CD1c-positive myeloid dendritic cell (primary cell): ENCODE measurements at regions not wholly inside any gene's neighbourhood (a gene's known extent, or its start where the extent isn't known, plus 50 kb on each side); places are given as distances from the start of the nearest gene placed in this dataset.

ENCODE experiments used
- DNase-seq: peaks from one replicate; pipeline ENCODE4 v3.0.0-alpha.2; 2016; ENCODE audit errors: extremely low spot score

GRCh38 chr5:84603568-84604185 is 219.0 kb upstream of the EDIL3 start:
- no peak for DNase-seq

GRCh38 chr5:84602371-84602771 is 217.7 kb upstream of the EDIL3 start:
- no peak for DNase-seq

GRCh38 chr5:84599964-84600363 is 215.3 kb upstream of the EDIL3 start:
- no peak for DNase-seq

- DNase-seq = no peak
Observed at GRCh38 chr5:84597904-84598303, 213.2 kb upstream of the EDIL3 start.

GRCh38 chr5:84590629-84591028 is 205.9 kb upstream of the EDIL3 start:
- DNase-seq = no peak

- DNase-seq = no peak
Observed at GRCh38 chr5:84589926-84590325, 205.2 kb upstream of the EDIL3 start.

- no peak for DNase-seq
Observed at GRCh38 chr5:84585218-84585617, 200.5 kb upstream of the EDIL3 start.

- no peak for DNase-seq
Observed at GRCh38 chr5:84578226-84578625, 193.5 kb upstream of the EDIL3 start.

GRCh38 chr5:84573017-84573712 is 188.5 kb upstream of the EDIL3 start:
- DNase-seq = no peak

- no peak for DNase-seq
Observed at GRCh38 chr5:84569307-84569706, 184.6 kb upstream of the EDIL3 start.

- no peak for DNase-seq
Observed at GRCh38 chr5:84568171-84568570, 183.5 kb upstream of the EDIL3 start.

GRCh38 chr5:84565866-84566265 is 181.2 kb upstream of the EDIL3 start:
- no peak for DNase-seq

GRCh38 chr5:84564321-84565075 is 179.8 kb upstream of the EDIL3 start:
- no peak for DNase-seq

GRCh38 chr5:84550222-84550621 is 165.5 kb upstream of the EDIL3 start:
- no peak for DNase-seq

- DNase-seq = no peak
Observed at GRCh38 chr5:84549054-84549453, 164.4 kb upstream of the EDIL3 start.

GRCh38 chr5:84546686-84547085 is 162.0 kb upstream of the EDIL3 start:
- no peak for DNase-seq

GRCh38 chr5:84536797-84537196 is 152.1 kb upstream of the EDIL3 start:
- DNase-seq = no peak

GRCh38 chr5:84535281-84535680 is 150.6 kb upstream of the EDIL3 start:
- no peak for DNase-seq

GRCh38 chr5:84524491-84524890 is 139.8 kb upstream of the EDIL3 start:
- no peak for DNase-seq

GRCh38 chr5:84518862-84519261 is 134.2 kb upstream of the EDIL3 start:
- no peak for DNase-seq

GRCh38 chr5:84518370-84518769 is 133.7 kb upstream of the EDIL3 start:
- DNase-seq = no peak

- DNase-seq = no peak
Observed at GRCh38 chr5:84506625-84507024, 121.9 kb upstream of the EDIL3 start.

GRCh38 chr5:84494453-84494852 is 109.8 kb upstream of the EDIL3 start:
- DNase-seq = no peak
